H1 (cell line): ENCODE measurements at regions not wholly inside any gene's neighbourhood (a gene's known extent, or its start where the extent isn't known, plus 50 kb on each side); places are given as distances from the start of the nearest gene placed in this dataset.

Experiments
- CTCF ChIA-PET: fragments of 300-600 bp; sonication (Branson Sonifier 250); formaldehyde crosslinking; loops from one replicate; lab custom pipeline; 2021; ENCODE audit not compliant: partially characterized antibody; lab: Charles Lee
- POLR2A ChIA-PET: fragments of 300-600 bp; sonication (Branson Sonifier 250); formaldehyde crosslinking; loops from one replicate; lab custom pipeline; 2021; ENCODE audit warnings: inconsistent platforms; ENCODE audit not compliant: partially characterized antibody; lab: Charles Lee
- DNase-seq, 2 experiments: peaks; one replicate each; pipeline versions ENCODE4 v3.0.0 to v3.0.0-alpha.2; 2010 to 2022; ENCODE audit warnings: low spot score in 2 of 2, low read depth in 1 of 2, mixed read lengths in 1 of 2
- FAIRE-seq: peaks from 2 replicates; lab custom pipeline; 2011; peaks lifted over from hg19 to GRCh38; lab: Jason Lieb, UNC
- H2AFZ ChIP-seq: 2 replicates; pipeline ENCODE4 v1.8.1; 2012; ENCODE audit warnings: low read length, inconsistent platforms
- H2AK5ac ChIP-seq: 2 replicates; pipeline ENCODE4 v1.6.1; 2013; ENCODE audit warnings: low read depth, low read length
- H2BK120ac ChIP-seq: replicated peaks from 2 replicates; pipeline ENCODE3; 2013; ENCODE audit warnings: low read depth, low read length, inconsistent platforms
- H2BK12ac ChIP-seq: 2 replicates; pipeline ENCODE4 v1.6.1; 2013; ENCODE audit warnings: low read depth, low read length
- H2BK15ac ChIP-seq: 2 replicates; pipeline ENCODE4 v1.6.1; 2013; ENCODE audit warnings: low read length
- H2BK20ac ChIP-seq: 2 replicates; pipeline ENCODE4 v1.6.1; 2013; ENCODE audit warnings: low read length
- H2BK5ac ChIP-seq: 2 replicates; pipeline ENCODE4 v1.6.1; 2013; ENCODE audit warnings: low read depth, low read length
- H3K14ac ChIP-seq: 2 replicates; pipeline ENCODE4 v1.6.1; 2013; ENCODE audit warnings: inconsistent platforms; ENCODE audit not compliant: insufficient read length
- H3K18ac ChIP-seq: 2 replicates; pipeline ENCODE4 v1.6.1; 2013; ENCODE audit warnings: low read length; ENCODE audit errors: extremely low read depth
- H3K23ac ChIP-seq: 2 replicates; pipeline ENCODE4 v1.6.1; 2013; ENCODE audit warnings: inconsistent platforms; ENCODE audit not compliant: insufficient read length
- H3K23me2 ChIP-seq: 2 replicates; pipeline ENCODE4 v1.6.1; 2013; ENCODE audit warnings: low read depth, low read length
- H3K27ac ChIP-seq: 2 replicates; pipeline ENCODE4 v1.6.1; 2011; ENCODE audit warnings: low read depth, low read length, inconsistent platforms
- H3K27me3 ChIP-seq, 4 experiments: replicated peaks in 1 of 4; 1 replicate in 1 of 4; 2 replicates in 3 of 4; pipeline versions ENCODE4 v1.6.1 to v1.8.1; 2011 to 2013; ENCODE audit warnings: low read length in 3 of 4, mild to moderate bottlenecking in 3 of 4, inconsistent platforms in 2 of 4, mixed read lengths in 2 of 4, moderate library complexity in 1 of 4; ENCODE audit not compliant: control insufficient read depth in 3 of 4, insufficient read depth in 3 of 4; ENCODE audit errors: extremely low read depth in 1 of 4
- H3K36me3 ChIP-seq, 4 experiments: 2 replicates each; pipeline versions ENCODE4 v1.6.1 to v1.8.1; 2011 to 2013; ENCODE audit warnings: mild to moderate bottlenecking in 4 of 4, low read length in 3 of 4, moderate library complexity in 2 of 4, control low read depth in 1 of 4, inconsistent platforms in 1 of 4; ENCODE audit not compliant: insufficient read depth in 4 of 4, control insufficient read depth in 2 of 4
- H3K4ac ChIP-seq: replicated peaks from 2 replicates; pipeline ENCODE3; 2013; ENCODE audit warnings: low read length, low read depth, mixed read lengths, inconsistent platforms; ENCODE audit not compliant: insufficient read length
- H3K4me1 ChIP-seq, 4 experiments: replicated peaks in 1 of 4; 1 replicate in 1 of 4; 2 replicates in 3 of 4; pipeline versions ENCODE4 v1.6.1 to v1.8.1; 2011 to 2013; ENCODE audit warnings: low read length in 3 of 4, inconsistent platforms in 2 of 4, mixed read lengths in 1 of 4; ENCODE audit not compliant: insufficient read depth in 4 of 4, control insufficient read depth in 3 of 4
- H3K4me2 ChIP-seq, 2 experiments: 2 replicates each; pipeline versions ENCODE4 v1.6.1 to v1.8.1; 2011 to 2013; ENCODE audit warnings: low read depth in 2 of 2, low read length in 2 of 2, control low read depth in 1 of 2, inconsistent platforms in 1 of 2, mild to moderate bottlenecking in 1 of 2; ENCODE audit not compliant: insufficient read depth in 1 of 2
- H3K4me3 ChIP-seq, 4 experiments: fragments of 200-600, 300-600 bp in 1 of 4; sonication (generic), shearing (Covaris generic), sonication (Bioruptor Twin) in 1 of 4; 2 replicates each; pipeline versions ENCODE4 v1.5.1 to v1.8.1; 2011 to 2016; ENCODE audit warnings: low read length in 4 of 4, low read depth in 3 of 4, control low read depth in 2 of 4, inconsistent platforms in 2 of 4, mild to moderate bottlenecking in 2 of 4, mixed read lengths in 1 of 4, moderate library complexity in 1 of 4; ENCODE audit not compliant: insufficient read depth in 2 of 4; ENCODE audit errors: extremely low read depth in 1 of 4
- H3K56ac ChIP-seq: replicated peaks from 2 replicates; pipeline ENCODE3; 2013; ENCODE audit warnings: low read depth, mild to moderate bottlenecking, mixed read lengths, low read length, inconsistent platforms; ENCODE audit not compliant: insufficient read length
- H3K79me1 ChIP-seq: 2 replicates; pipeline ENCODE4 v1.6.1; 2013; ENCODE audit warnings: low read depth, low read length, control low read depth
- H3K79me2 ChIP-seq, 2 experiments: 2 replicates each; pipeline versions ENCODE4 v1.6.1 to v1.8.1; 2012 to 2013; ENCODE audit warnings: low read length in 2 of 2, mild to moderate bottlenecking in 2 of 2, inconsistent platforms in 1 of 2; ENCODE audit not compliant: insufficient read depth in 2 of 2, control insufficient read depth in 1 of 2
- H3K9ac ChIP-seq, 4 experiments: replicated peaks in 1 of 4; 1 replicate in 1 of 4; 2 replicates in 3 of 4; pipeline versions ENCODE4 v1.6.1 to v1.8.1; 2011 to 2013; ENCODE audit warnings: low read depth in 3 of 4, low read length in 3 of 4, control low read depth in 2 of 4, mild to moderate bottlenecking in 2 of 4, moderate library complexity in 2 of 4, inconsistent platforms in 1 of 4; ENCODE audit errors: extremely low read depth in 1 of 4
- H3K9me3 ChIP-seq, 2 experiments: 2 replicates each; pipeline versions ENCODE4 v1.6.1 to v1.8.1; 2012 to 2013; ENCODE audit warnings: mild to moderate bottlenecking in 2 of 2, moderate library complexity in 2 of 2, control low read depth in 1 of 2, inconsistent platforms in 1 of 2, low read depth in 1 of 2, low read length in 1 of 2, mixed read lengths in 1 of 2; ENCODE audit not compliant: insufficient read depth in 2 of 2
- H4K20me1 ChIP-seq, 2 experiments: replicated peaks in 1 of 2; 2 replicates each; pipeline versions ENCODE3 to v1.8.1; 2011 to 2013; ENCODE audit warnings: inconsistent platforms in 2 of 2, low read length in 2 of 2, mild to moderate bottlenecking in 1 of 2; ENCODE audit not compliant: insufficient read depth in 2 of 2, control insufficient read depth in 1 of 2
- H4K5ac ChIP-seq: 2 replicates; pipeline ENCODE4 v1.6.1; 2013; ENCODE audit warnings: low read length, low read depth, mixed read lengths, inconsistent platforms; ENCODE audit not compliant: insufficient read length
- H4K8ac ChIP-seq: 2 replicates; pipeline ENCODE4 v1.8.0; 2013; ENCODE audit warnings: mild to moderate bottlenecking, moderate library complexity, low read length, inconsistent platforms; ENCODE audit not compliant: insufficient read depth; ENCODE audit errors: extremely low read depth
- H4K91ac ChIP-seq: replicated peaks from 2 replicates; pipeline ENCODE3; 2013; ENCODE audit warnings: low read length, mixed read lengths, inconsistent platforms; ENCODE audit not compliant: insufficient read length
- ASH2L ChIP-seq: fragments of 200-600, 300-600 bp; sonication (generic); IDR thresholded peaks from one replicate; pipeline ENCODE4 v1.7.1; 2017; ENCODE audit warnings: low read length
- CTBP2 ChIP-seq: IDR thresholded peaks from 2 replicates; pipeline ENCODE4 v1.7.0; 2011; ENCODE audit warnings: borderline replicate concordance, mild to moderate bottlenecking, moderate library complexity, mixed read lengths, low read length; ENCODE audit not compliant: insufficient read depth, insufficient read length
- EGR1 ChIP-seq: IDR thresholded peaks from 2 replicates; pipeline ENCODE4 v1.6.1; 2011; ENCODE audit warnings: low read depth, low read length, borderline replicate concordance
- GABPA ChIP-seq: IDR thresholded peaks from 2 replicates; pipeline ENCODE4 v1.6.1; 2011; ENCODE audit warnings: mild to moderate bottlenecking, low read length, moderate library complexity, borderline replicate concordance; ENCODE audit not compliant: insufficient read depth
- RBBP5 ChIP-seq: IDR thresholded peaks from 2 replicates; pipeline ENCODE4 v1.7.1; 2012; ENCODE audit warnings: low read depth, mild to moderate bottlenecking, inconsistent platforms, low read length, moderate library complexity, borderline replicate concordance
- SP2 ChIP-seq: IDR thresholded peaks from 2 replicates; pipeline ENCODE4 v1.6.1; 2012; ENCODE audit warnings: mild to moderate bottlenecking, low read length, inconsistent platforms
- ZNF274 ChIP-seq: IDR thresholded peaks from 2 replicates; pipeline ENCODE4 v1.7.0; 2012; ENCODE audit warnings: low read length, borderline replicate concordance; ENCODE audit errors: extremely low read depth
- WGBS, 2 experiments: shearing (Covaris generic) in 1 of 2; methylation state at CpG; one replicate each; pipeline versions ENCODE4 v1.1.6 to v1.1.7; 2013 to 2015; ENCODE audit warnings: low lambda C conversion rate in 2 of 2, mixed read lengths in 2 of 2, inconsistent platforms in 1 of 2, low coverage in 1 of 2, missing lambda C conversion rate in 1 of 2; ENCODE audit not compliant: insufficient replicate concordance in 2 of 2, insufficient coverage in 1 of 2, insufficient read length in 1 of 2; ENCODE audit errors: extremely low coverage in 1 of 2, missing lambda C conversion rate in 1 of 2; 5-methylcytosine and 5-hydroxymethylcytosine counted together

DNA sequence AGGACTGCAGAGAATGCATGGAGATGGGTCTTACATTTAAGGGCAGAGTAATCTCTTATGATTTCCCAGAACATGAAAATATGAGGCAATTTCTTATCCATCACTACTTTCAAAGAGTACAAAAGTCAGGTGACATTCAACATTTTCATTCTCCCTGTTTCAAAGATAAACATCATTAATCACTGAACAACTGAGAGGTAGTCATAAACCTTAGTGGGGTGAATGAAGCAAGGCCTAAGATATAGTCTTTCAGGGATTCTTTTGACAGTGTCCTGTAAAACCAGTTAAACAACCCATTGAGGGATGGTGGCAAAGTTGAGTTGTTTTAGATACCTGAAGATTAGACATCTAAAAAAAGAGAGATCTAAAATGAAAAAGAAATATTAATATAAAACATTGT, 271.6 kb upstream of the CBLB start (continued):
- no peak for TF ChIP-seq RBBP5

DNA sequence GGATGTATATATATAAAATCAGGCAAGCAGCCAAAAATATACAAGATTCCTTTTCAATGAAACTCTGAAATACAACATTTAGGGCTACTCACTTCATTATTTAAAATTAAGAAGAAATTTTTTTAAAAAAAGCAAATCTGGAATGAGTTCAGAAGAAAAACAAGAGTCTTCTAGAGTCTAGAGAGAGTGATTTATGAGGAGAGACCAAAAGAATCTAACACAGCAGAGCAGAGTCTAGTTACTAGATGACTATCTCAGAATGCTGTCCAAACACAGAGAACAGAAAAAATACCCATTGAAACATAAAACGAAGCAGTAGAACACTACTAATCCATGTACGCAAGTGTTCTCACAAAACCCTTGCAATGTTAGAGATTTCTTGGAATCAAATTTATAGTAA, 275.2 kb upstream of the CBLB start:
- no peak overlapping the region for H2BK5ac ChIP-seq
- no peak overlapping the region for H2BK20ac ChIP-seq
- POLR2A ChIA-PET, result no interaction called here
- 91% methylated on average over 2 of the region's 2 CpGs; no CpG with 5 or more reads in 1 of the 2 experiments for WGBS, 2 experiments
- H3K14ac ChIP-seq, result no peak overlapping the region
- H3K18ac ChIP-seq, result no peak overlapping the region
- no peak overlapping the region for H2AK5ac ChIP-seq
- H3K56ac ChIP-seq, result no peak overlapping the region
- no peak overlapping the region for H2BK15ac ChIP-seq
- no peaks in the 10 kb centered on the region for H4K20me1 ChIP-seq
- no peak overlapping the region for H3K23ac ChIP-seq
- no peak overlapping the region for H3K27ac ChIP-seq
- H2BK12ac ChIP-seq, result no peak overlapping the region
- no peak overlapping the region for H3K4me3 ChIP-seq
- FAIRE-seq (no peak), DNase-seq (no peak)
- H4K8ac ChIP-seq, result no peak overlapping the region
- H4K5ac ChIP-seq, result no peak overlapping the region
- H3K4me2 ChIP-seq, result no peak overlapping the region
- TF ChIP-seq RBBP5 (no peak), ASH2L (no peak), SP2 (no peak), CTBP2 (no peak), EGR1 (no peak), ZNF274 (no peak), GABPA (no peak)
- no peak overlapping the region for H4K91ac ChIP-seq
- H3K79me1 ChIP-seq, result no peaks in the 10 kb centered on the region
- CTCF ChIA-PET, result no interaction called here
- no peaks in the 10 kb centered on the region for H3K4me1 ChIP-seq
- no peak overlapping the region for H3K9ac ChIP-seq
- no peaks in the 10 kb centered on the region for H3K23me2 ChIP-seq
- H3K27me3 ChIP-seq, result no peaks in the 10 kb centered on the region
- no peaks in the 10 kb centered on the region for H3K79me2 ChIP-seq
- peaks cover 2 to 8% of the 10 kb centered on the region in 2 experiments; a peak in 2 of 4 replicates for H3K9me3 ChIP-seq
- H2BK120ac ChIP-seq, result no peak overlapping the region
- H3K36me3 ChIP-seq, result no peaks in the 10 kb centered on the region; a peak in 1 of 8 replicates
- H2AFZ ChIP-seq, result no peak overlapping the region
- no peak overlapping the region for H3K4ac ChIP-seq
